ENCODE measurements at regions not wholly inside any gene's neighbourhood (a gene's known extent, or its start where the extent isn't known, plus 50 kb on each side); places are given as distances from the start of the nearest gene placed in this dataset.

DNA sequence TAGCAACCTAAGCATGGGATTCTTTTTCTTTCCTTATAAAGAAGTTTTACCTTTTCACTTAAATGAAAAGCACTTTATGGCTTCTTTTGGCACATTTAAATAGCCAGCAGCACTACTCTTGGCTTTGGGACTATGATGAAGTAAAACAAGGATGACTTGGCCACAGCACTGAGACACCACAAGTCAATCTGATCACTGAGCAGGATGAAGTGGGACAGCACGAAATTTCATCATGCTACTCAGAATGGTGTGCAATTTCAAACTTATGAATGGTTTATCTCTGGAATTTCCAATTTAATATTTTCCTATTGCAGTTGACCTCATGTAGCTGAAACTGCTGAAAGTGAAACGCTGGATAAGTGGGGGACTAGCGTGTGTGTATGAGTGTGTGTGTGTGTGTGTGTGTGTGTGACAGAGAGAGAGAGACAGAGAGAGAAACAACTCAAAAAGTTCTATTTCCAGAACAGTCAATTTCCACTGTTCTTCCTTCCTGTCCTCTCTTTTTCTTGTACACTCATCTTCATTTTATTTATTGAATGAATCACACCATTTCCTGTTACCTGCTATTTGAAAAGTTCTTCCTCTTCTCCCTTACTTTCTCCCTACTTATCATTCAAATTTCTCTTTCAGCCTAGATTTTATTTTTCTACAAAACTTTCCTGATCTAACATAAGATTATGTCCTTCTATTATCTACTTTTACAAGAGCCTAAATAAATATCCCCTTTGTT lies 414.2 kb upstream of the MIR17HG start:
- no peak for TF ChIP-seq EZH2 (IDR thresholded peaks at IDR 0.05; ENCODE audit: low read depth)
- TF ChIP-seq, protein P1, sequence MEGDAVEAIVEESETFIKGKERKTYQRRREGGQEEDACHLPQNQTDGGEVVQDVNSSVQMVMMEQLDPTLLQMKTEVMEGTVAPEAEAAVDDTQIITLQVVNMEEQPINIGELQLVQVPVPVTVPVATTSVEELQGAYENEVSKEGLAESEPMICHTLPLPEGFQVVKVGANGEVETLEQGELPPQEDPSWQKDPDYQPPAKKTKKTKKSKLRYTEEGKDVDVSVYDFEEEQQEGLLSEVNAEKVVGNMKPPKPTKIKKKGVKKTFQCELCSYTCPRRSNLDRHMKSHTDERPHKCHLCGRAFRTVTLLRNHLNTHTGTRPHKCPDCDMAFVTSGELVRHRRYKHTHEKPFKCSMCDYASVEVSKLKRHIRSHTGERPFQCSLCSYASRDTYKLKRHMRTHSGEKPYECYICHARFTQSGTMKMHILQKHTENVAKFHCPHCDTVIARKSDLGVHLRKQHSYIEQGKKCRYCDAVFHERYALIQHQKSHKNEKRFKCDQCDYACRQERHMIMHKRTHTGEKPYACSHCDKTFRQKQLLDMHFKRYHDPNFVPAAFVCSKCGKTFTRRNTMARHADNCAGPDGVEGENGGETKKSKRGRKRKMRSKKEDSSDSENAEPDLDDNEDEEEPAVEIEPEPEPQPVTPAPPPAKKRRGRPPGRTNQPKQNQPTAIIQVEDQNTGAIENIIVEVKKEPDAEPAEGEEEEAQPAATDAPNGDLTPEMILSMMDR (conservative IDR thresholded peaks at IDR 0.05) = no peak
